SK-N-SH (cell line): ENCODE measurements at regions not wholly inside any gene's neighbourhood (a gene's known extent, or its start where the extent isn't known, plus 50 kb on each side); places are given as distances from the start of the nearest gene placed in this dataset.

Experiments used
- EZH2phosphoT487 ChIP-seq: fragments of 200-600 bp; sonication (generic); IDR thresholded peaks from 2 replicates; pipeline ENCODE4 v1.6.1; 2017; ENCODE audit warnings: low read depth, mixed run types, mild to moderate bottlenecking, antibody characterized with exemption, moderate library complexity, borderline replicate concordance
- MAX ChIP-seq: IDR thresholded peaks from 2 replicates; pipeline ENCODE4 v1.4.0; 2012; ENCODE audit warnings: low read depth
- RAD21 ChIP-seq: IDR thresholded peaks from 2 replicates; pipeline ENCODE4 v1.6.1; 2012; ENCODE audit warnings: mild to moderate bottlenecking, low read length
- RCOR1 ChIP-seq: fragments of 150-350 bp; IDR thresholded peaks from 2 replicates; pipeline ENCODE4 v1.6.1; 2017; ENCODE audit warnings: antibody characterized with exemption, low read length
- SIN3A ChIP-seq: IDR thresholded peaks from 2 replicates; pipeline ENCODE4 v1.6.1; 2012; ENCODE audit warnings: low read depth, mild to moderate bottlenecking, low read length, moderate library complexity, borderline replicate concordance
- YY1 ChIP-seq: IDR thresholded peaks from 2 replicates; pipeline ENCODE4 v1.4.0; 2012; ENCODE audit warnings: low read depth, mild to moderate bottlenecking
- TF ChIP-seq, protein P1 (sequence below): fragments of 200-600 bp; sonication (generic); IDR thresholded peaks from 2 replicates; pipeline ENCODE4 v1.6.1; 2017; ENCODE audit warnings: antibody characterized with exemption, mild to moderate bottlenecking, moderate library complexity

GRCh38 chr2:241980193-241980592 is 110.7 kb downstream of the RTP5 start:
- TF ChIP-seq MAX: no peak
- no peak for TF ChIP-seq RAD21
- TF ChIP-seq YY1: no peak
- no peak for TF ChIP-seq SIN3A
- TF ChIP-seq, protein P1, sequence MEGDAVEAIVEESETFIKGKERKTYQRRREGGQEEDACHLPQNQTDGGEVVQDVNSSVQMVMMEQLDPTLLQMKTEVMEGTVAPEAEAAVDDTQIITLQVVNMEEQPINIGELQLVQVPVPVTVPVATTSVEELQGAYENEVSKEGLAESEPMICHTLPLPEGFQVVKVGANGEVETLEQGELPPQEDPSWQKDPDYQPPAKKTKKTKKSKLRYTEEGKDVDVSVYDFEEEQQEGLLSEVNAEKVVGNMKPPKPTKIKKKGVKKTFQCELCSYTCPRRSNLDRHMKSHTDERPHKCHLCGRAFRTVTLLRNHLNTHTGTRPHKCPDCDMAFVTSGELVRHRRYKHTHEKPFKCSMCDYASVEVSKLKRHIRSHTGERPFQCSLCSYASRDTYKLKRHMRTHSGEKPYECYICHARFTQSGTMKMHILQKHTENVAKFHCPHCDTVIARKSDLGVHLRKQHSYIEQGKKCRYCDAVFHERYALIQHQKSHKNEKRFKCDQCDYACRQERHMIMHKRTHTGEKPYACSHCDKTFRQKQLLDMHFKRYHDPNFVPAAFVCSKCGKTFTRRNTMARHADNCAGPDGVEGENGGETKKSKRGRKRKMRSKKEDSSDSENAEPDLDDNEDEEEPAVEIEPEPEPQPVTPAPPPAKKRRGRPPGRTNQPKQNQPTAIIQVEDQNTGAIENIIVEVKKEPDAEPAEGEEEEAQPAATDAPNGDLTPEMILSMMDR: no peak
- no peak for TF ChIP-seq RCOR1
- no peak for TF ChIP-seq EZH2phosphoT487
